K562 (cell line): ENCODE measurements at regions not wholly inside any gene's neighbourhood (a gene's known extent, or its start where the extent isn't known, plus 50 kb on each side); places are given as distances from the start of the nearest gene placed in this dataset.

ENCODE experiments used
- BMI1 ChIP-seq: fragments of 150-350 bp; IDR thresholded peaks from 2 replicates; pipeline ENCODE4 v1.6.1; 2014; ENCODE audit warnings: low read length
- CHCHD3 ChIP-seq: fragments of 250-450 bp; sonication (Bioruptor Pico); IDR thresholded peaks from 2 replicates; pipeline ENCODE4 v2.1.2; 2022; ENCODE audit warnings: mild to moderate bottlenecking
- E2F5 ChIP-seq: sonication (generic); formaldehyde crosslinking; IDR thresholded peaks from 2 replicates; pipeline ENCODE4 v1.8.0; 2022; ENCODE audit warnings: mild to moderate bottlenecking, missing genetic modification reagents
- IFI16 ChIP-seq: fragments of 250-450 bp; sonication (Bioruptor Pico); IDR thresholded peaks from 2 replicates; pipeline ENCODE4 v2.1.2; 2022; ENCODE audit warnings: mild to moderate bottlenecking, inconsistent platforms
- RFX7 ChIP-seq: fragments of 250-450 bp; sonication (Bioruptor Pico); IDR thresholded peaks from 2 replicates; pipeline ENCODE4 v1.5.1; 2021; ENCODE audit warnings: mild to moderate bottlenecking
- RUNX1 ChIP-seq: sonication (generic); IDR thresholded peaks from 2 replicates; pipeline ENCODE4 v1.6.1; 2016; ENCODE audit warnings: antibody characterized with exemption, low read depth
- STAT5B ChIP-seq: fragments of 250-450 bp; sonication (Bioruptor Pico); IDR thresholded peaks from 2 replicates; pipeline ENCODE4 v1.8.0; 2021; ENCODE audit warnings: mild to moderate bottlenecking, inconsistent platforms
- ZNF76 ChIP-seq: fragments of 250-450 bp; sonication (Bioruptor Pico); IDR thresholded peaks from 2 replicates; pipeline ENCODE4 v1.4.0; 2020; ENCODE audit warnings: mild to moderate bottlenecking, moderate library complexity, borderline replicate concordance
- TF ChIP-seq, protein P1 (sequence below): sonication (generic); formaldehyde crosslinking; IDR thresholded peaks from 2 replicates; pipeline ENCODE4 v1.5.0; 2020; ENCODE audit warnings: missing genetic modification reagents
- TF ChIP-seq, protein P2 (sequence below): fragments of 450-650 bp; IDR thresholded peaks from 2 replicates; pipeline ENCODE4 v1.6.1; 2016; ENCODE audit warnings: borderline replicate concordance
- TF ChIP-seq, protein P3 (sequence below): fragments of 250-450 bp; sonication (Bioruptor Pico); IDR thresholded peaks from 2 replicates; pipeline ENCODE4 v1.5.0; 2021; ENCODE audit warnings: mild to moderate bottlenecking, moderate library complexity

DNA sequence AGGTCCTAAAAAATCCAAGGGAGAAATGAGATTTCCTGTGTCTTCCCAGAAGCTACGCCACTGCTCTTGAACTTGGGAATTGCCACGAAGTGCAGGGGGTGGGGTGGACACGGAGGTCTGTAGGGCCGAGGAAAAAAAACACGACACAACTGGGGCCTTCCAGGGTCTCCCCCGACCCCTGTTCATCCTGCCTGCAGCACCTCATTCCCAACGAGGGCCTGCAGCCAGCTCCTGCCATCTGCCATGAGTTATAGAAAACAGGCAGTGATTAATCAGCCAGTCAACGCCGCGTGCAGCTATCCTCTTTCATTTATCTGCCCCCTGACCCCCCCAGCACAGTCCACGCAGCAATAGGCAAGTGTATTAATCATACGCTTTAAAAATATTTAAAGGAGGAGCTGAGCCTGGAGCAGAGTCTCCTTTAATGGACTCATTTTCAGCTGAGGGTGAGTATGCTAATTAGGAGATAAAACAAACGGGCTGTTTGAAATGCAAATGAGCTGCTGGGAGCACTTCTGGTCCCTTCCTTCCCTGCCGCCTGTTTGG lies 209.9 kb downstream of the TFCP2L1 start (continued):
- TF ChIP-seq, protein P1, sequence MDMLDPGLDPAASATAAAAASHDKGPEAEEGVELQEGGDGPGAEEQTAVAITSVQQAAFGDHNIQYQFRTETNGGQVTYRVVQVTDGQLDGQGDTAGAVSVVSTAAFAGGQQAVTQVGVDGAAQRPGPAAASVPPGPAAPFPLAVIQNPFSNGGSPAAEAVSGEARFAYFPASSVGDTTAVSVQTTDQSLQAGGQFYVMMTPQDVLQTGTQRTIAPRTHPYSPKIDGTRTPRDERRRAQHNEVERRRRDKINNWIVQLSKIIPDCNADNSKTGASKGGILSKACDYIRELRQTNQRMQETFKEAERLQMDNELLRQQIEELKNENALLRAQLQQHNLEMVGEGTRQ (CRISPR knock-in tag): no peak
- TF ChIP-seq BMI1: no peak; the same call in 1 of the 2 replicates
- TF ChIP-seq, protein P2, sequence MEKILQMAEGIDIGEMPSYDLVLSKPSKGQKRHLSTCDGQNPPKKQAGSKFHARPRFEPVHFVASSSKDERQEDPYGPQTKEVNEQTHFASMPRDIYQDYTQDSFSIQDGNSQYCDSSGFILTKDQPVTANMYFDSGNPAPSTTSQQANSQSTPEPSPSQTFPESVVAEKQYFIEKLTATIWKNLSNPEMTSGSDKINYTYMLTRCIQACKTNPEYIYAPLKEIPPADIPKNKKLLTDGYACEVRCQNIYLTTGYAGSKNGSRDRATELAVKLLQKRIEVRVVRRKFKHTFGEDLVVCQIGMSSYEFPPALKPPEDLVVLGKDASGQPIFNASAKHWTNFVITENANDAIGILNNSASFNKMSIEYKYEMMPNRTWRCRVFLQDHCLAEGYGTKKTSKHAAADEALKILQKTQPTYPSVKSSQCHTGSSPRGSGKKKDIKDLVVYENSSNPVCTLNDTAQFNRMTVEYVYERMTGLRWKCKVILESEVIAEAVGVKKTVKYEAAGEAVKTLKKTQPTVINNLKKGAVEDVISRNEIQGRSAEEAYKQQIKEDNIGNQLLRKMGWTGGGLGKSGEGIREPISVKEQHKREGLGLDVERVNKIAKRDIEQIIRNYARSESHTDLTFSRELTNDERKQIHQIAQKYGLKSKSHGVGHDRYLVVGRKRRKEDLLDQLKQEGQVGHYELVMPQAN: no peak
- TF ChIP-seq ZNF76 (CRISPR knock-in tag): no peak
- TF ChIP-seq, protein P3, sequence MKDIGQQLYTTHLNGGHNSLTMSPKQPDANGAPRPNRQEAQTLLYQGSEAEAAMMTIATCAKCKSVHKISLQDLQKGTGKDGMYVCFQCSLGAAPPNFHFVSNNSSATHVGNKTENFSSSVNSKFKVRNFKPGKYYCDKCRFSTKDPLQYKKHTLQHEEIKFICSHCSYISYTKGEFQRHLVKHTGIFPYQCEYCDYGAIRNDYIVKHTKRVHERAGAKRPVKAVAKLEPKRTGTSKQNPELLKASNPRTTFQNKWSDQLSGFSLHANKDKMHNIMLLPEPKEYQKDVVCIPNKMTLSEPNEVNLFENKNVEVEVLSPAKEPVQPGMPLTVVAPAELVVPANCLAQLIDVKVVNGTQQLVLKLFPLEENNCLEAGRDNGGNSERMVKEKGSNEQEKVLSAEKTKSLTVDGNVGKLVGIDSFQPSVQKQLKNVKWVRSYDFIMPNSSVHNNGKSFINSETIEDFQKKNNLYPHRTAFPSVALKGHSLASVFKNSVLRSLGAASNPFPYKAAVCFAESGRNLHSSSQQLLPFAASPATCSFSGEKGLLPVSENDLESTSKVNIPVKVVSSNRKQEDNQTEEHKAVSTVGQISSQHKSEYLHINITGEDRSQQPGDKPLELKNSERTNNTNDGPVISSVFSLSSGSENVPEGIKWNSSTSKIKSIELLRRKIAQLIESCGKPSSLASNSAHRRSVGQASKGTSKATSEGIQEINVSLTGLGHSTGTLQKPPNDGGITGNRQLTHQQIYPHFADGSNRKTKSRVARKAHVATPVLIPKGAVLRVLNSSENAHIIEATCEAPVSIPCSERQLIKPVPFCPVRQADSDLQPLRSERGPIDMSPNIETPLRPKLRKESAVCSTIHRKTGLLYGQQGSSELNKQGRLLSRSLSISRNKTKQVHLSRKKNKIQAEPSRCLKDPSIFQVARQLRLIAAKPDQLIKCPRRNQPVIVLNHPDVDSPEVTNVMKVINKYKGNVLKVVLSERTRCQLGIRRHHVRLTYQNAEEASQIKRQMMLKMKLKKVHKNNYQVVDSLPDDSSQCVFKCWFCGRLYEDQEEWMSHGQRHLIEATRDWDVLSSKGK (CRISPR knock-in tag): peak; percentile 82; the same call in 1 of the 2 replicates
- TF ChIP-seq IFI16 (CRISPR knock-in tag): no peak
- no peak for TF ChIP-seq STAT5B
- peak; percentile 88 for TF ChIP-seq E2F5 (CRISPR knock-in tag)
- peak; percentile 97 for TF ChIP-seq RFX7 (CRISPR knock-in tag)
- peak; percentile 99 for TF ChIP-seq CHCHD3 (CRISPR knock-in tag)
- TF ChIP-seq RUNX1: peak; percentile 98
